Upper lobe of right lung (tissue), 1 donor: ENCODE measurements at regions not wholly inside any gene's neighbourhood (a gene's known extent, or its start where the extent isn't known, plus 50 kb on each side); places are given as distances from the start of the nearest gene placed in this dataset.

Experiments
- ATAC-seq: fragments of 200-7000 bp; cut with Tn5 transposase; one replicate; pipeline ENCODE4 v1.9.1; 2020; ENCODE audit warnings: mild to moderate bottlenecking, moderate library complexity
- DNase-seq: peaks from one replicate; pipeline ENCODE4 v3.0.0-alpha.2; 2020
- H3K27ac ChIP-seq: fragments of 200-600 bp; one replicate; pipeline ENCODE4 v1.8.0; 2022
- H3K27me3 ChIP-seq: fragments of 200-600 bp; one replicate; pipeline ENCODE4 v1.8.0; 2022; ENCODE audit warnings: mild to moderate bottlenecking
- H3K36me3 ChIP-seq: fragments of 200-600 bp; one replicate; pipeline ENCODE4 v1.8.0; 2022
- H3K4me1 ChIP-seq: fragments of 200-600 bp; one replicate; pipeline ENCODE4 v1.8.0; 2022
- H3K4me3 ChIP-seq: fragments of 200-600 bp; one replicate; pipeline ENCODE4 v1.8.0; 2022; ENCODE audit warnings: mild to moderate bottlenecking
- H3K9me3 ChIP-seq: fragments of 200-600 bp; one replicate; pipeline ENCODE4 v1.8.0; 2022
- intact Hi-C: fragments of 100-400 bp; cut with DNase I; formaldehyde crosslinking; loops from one replicate; pipeline ENCODE4 v1.11.0; 2022
- TF ChIP-seq, protein P1 (sequence below): fragments of 200-600 bp; IDR thresholded peaks from one replicate; pipeline ENCODE4 v1.8.0; 2022; ENCODE audit warnings: antibody characterized with exemption
- donor health status: DM: no; HTN: yes; CAD: no; lungs with severe emphysema.

DNA sequence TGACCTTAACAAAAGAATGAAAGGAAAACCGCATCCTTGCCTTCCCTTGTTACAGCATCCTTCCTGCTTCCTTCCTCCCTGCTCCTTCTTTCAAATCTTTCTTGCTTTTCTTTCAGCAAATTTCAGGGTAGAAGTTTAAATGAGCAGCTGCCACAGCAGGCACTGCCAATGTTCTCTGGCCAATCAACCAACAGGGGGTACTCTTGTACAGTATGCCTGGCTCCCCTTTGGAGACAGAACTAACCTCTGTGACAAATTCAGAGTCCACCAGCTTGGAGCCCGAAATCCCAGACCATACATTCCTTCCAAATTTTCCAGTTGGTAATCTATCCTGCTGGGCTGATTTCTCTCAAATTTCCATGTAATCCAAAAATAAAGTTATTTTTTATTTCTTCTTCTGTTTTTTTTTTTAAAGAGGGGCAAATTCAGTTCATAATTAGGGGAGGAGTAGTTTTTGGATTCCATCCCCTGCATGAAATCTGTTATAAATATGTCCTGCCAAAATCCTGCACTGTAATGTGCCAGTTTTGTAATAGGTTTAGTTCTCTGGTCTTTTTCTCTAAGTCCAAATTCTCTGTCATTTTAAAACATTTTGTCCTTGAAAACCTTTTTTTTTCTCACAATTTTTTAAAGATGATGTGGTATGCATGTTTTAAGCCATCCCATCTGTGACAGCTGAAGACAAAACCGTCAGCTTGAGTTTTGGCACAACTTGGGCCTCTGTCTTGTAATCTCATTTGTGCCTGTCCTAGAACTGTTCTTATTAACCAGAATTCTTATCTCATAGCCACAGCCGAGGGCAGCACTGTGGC lies 610.0 kb upstream of the LMO3 start:
- no peaks in the 10 kb centered on the region for H3K36me3 ChIP-seq
- H3K4me3 ChIP-seq = no peak overlapping the region
- no peak for ATAC-seq

DNA sequence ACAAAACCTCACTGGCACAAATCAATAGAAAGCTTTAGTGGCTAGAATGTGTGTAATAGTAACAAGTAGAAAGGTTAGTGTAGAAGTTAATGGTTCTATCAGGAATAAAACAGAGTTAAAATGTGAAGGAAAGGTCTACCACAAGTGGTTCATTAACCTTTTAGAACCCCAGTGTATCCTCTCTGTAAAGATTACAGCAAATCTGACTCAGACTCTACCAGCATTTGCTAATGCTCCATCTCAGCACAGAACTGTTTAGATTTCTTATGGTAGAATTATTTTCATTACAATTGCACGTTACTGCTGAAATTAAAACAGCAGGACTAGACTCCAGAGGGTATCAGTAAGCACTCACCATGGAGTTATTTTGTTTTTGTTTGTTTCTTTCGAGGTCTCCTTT lies 609.0 kb upstream of the LMO3 start:
- intact Hi-C loops = no loop called here
- DNase-seq = no peak
- Histone ChIP-seq H3K36me3 (no peaks in the 10 kb centered on the region), H3K9me3 (no peaks in the 10 kb centered on the region), H3K27me3 (no peaks in the 10 kb centered on the region), H3K4me3 (no peak overlapping the region), H3K4me1 (no peaks in the 10 kb centered on the region), H3K27ac (no peak overlapping the region)
- no peak for ATAC-seq
- TF ChIP-seq, protein P1, sequence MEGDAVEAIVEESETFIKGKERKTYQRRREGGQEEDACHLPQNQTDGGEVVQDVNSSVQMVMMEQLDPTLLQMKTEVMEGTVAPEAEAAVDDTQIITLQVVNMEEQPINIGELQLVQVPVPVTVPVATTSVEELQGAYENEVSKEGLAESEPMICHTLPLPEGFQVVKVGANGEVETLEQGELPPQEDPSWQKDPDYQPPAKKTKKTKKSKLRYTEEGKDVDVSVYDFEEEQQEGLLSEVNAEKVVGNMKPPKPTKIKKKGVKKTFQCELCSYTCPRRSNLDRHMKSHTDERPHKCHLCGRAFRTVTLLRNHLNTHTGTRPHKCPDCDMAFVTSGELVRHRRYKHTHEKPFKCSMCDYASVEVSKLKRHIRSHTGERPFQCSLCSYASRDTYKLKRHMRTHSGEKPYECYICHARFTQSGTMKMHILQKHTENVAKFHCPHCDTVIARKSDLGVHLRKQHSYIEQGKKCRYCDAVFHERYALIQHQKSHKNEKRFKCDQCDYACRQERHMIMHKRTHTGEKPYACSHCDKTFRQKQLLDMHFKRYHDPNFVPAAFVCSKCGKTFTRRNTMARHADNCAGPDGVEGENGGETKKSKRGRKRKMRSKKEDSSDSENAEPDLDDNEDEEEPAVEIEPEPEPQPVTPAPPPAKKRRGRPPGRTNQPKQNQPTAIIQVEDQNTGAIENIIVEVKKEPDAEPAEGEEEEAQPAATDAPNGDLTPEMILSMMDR = no peak

More for the DNA sequence above, 610.0 kb upstream of the LMO3 start:
- Histone ChIP-seq H3K27me3 (no peaks in the 10 kb centered on the region), H3K9me3 (no peaks in the 10 kb centered on the region), H3K27ac (no peak overlapping the region), H3K4me1 (no peaks in the 10 kb centered on the region)
- TF ChIP-seq, protein P1 = no peak
- DNase-seq = no peak
- intact Hi-C loops = no loop called here

DNA sequence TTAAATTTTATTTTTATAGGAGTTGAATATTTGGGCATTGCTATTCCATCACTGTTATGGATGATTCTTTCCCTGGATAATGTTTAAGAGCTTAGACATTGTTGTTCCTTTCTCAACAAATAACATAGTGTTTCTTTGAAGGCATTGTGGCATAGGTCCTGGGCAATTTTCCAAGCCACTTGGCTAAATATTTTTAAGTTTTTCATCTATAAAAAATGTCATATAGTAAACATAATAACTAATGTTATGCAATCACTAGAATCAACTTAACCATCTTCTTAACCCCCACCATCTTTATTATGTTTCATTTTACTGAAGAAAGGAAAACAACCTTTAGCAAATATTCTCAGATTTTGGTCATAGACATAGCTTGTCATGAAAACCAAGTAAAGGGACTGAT lies 600.6 kb upstream of the LMO3 start:
- TF ChIP-seq, protein P1 = no peak
- H3K9me3 ChIP-seq = no peaks in the 10 kb centered on the region

DNA sequence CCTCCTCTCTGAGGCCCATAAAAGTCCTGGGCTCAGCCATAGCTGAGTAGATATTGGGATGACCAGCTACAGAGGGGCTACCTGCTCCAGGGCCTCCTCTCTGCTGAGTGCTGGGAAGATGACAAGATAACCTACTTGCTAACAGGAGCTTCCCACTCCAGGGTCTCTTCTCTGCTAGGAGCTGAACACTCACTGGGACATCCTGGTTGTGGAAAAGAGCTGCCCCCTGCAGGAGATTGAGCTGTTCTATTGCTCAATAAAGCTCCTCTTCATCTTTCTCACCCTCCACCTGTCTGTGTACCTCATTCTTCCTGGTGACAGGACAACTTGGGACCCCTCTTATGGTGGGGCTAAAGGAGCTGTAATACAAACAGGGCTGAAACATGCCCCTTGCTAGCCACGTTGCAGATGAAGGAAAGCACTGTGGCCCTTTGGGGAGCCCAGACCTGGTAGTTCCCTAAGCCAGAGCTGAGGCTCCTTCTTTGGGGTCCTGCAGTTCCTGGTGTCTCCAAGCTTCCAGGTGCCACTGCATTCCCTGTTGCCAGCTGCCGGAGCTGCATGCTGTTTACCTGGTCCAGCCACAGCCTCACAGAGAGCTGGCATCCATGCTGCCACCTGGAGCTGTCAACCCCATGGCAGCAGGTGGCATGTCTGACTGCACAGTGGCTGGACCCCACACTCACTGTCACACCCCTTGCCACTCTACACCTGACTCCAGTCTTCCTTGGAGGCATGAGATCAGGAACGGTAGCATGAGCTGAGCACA lies 598.5 kb upstream of the LMO3 start:
- ATAC-seq = peak; percentile 14
- Histone ChIP-seq H3K36me3 (no peaks in the 10 kb centered on the region), H3K4me1 (no peaks in the 10 kb centered on the region), H3K4me3 (no peak overlapping the region), H3K9me3 (no peaks in the 10 kb centered on the region), H3K27me3 (no peaks in the 10 kb centered on the region), H3K27ac (no peak overlapping the region)
- DNase-seq = no peak
- intact Hi-C loops = no loop called here
- TF ChIP-seq, protein P1 = no peak

More for the DNA sequence above, 600.6 kb upstream of the LMO3 start:
- Histone ChIP-seq H3K27ac (no peak overlapping the region), H3K4me3 (no peak overlapping the region), H3K36me3 (no peaks in the 10 kb centered on the region), H3K4me1 (no peaks in the 10 kb centered on the region), H3K27me3 (no peaks in the 10 kb centered on the region)
- DNase-seq = no peak
- intact Hi-C loops = no loop called here
- ATAC-seq = no peak

DNA sequence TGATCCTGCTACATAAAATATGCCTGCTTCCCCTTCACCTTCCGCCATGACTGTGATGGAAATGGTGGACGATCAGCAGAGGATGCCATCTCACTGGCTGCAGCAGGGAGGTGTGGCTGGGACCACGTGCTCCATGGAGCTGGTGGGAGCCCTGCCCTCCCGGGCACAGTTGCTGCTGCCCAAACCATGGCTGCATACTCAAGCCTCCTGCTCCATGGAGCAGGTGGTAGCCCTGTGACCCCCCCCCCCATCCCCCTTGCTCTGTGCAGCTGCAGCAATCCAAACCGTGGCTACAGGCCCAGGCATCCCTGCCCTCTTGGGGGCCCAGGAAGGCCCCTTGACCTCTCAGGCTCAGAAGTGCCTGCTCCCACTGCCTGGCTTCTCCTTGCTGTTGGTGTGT lies 597.5 kb upstream of the LMO3 start:
- ATAC-seq (peak; percentile 21), DNase-seq (no peak)
- Histone ChIP-seq H3K27me3 (no peaks in the 10 kb centered on the region), H3K4me3 (no peak overlapping the region), H3K36me3 (no peaks in the 10 kb centered on the region), H3K4me1 (no peaks in the 10 kb centered on the region), H3K27ac (no peak overlapping the region), H3K9me3 (no peaks in the 10 kb centered on the region)
- TF ChIP-seq, protein P1 = no peak
- intact Hi-C loops = no loop called here
